ENCODE measurements at regions not wholly inside any gene's neighbourhood (a gene's known extent, or its start where the extent isn't known, plus 50 kb on each side); places are given as distances from the start of the nearest gene placed in this dataset.
A peak's percentile ranks its signal among the peaks of the same experiment; 100 is the strongest.
"Not testable (repeated sequence)": the region's sequence is repeated elsewhere in the genome, so short reads cannot be mapped to it uniquely, and the experiment has no call there.

- H3K4me3 ChIP-seq (ENCODE audit: low read length), result no peak overlapping the region
- no peak for DNase-seq (ENCODE audit: low read depth, low spot score)
These were observed 281.0 kb upstream of the TBL1XR1 start for GRCh38 chr3:177478170-177478867.

- DNase-seq (ENCODE audit: low read depth, low spot score), result no peak
- no peak overlapping the region for H3K4me3 ChIP-seq (ENCODE audit: low read length)
These were observed 282.3 kb upstream of the TBL1XR1 start for GRCh38 chr3:177479630-177480029.

- H3K4me3 ChIP-seq (ENCODE audit: low read length), result no peak overlapping the region
- DNase-seq (ENCODE audit: low read depth, low spot score), result no peak
These were observed 284.0 kb upstream of the TBL1XR1 start for GRCh38 chr3:177481329-177481728.

GRCh38 chr3:177482048-177482691 lies 284.9 kb upstream of the TBL1XR1 start:
- no peak overlapping the region for H3K4me3 ChIP-seq (ENCODE audit: low read length)
- no peak for DNase-seq (ENCODE audit: low read depth, low spot score)

GRCh38 chr3:177483182-177483967 lies 286.1 kb upstream of the TBL1XR1 start:
- H3K4me3 ChIP-seq (ENCODE audit: low read length), result no peak overlapping the region
- DNase-seq (ENCODE audit: low read depth, low spot score), result peak; percentile 28

- DNase-seq (ENCODE audit: low read depth, low spot score), result no peak
- no peak overlapping the region for H3K4me3 ChIP-seq (ENCODE audit: low read length)
These were observed 286.9 kb upstream of the TBL1XR1 start for GRCh38 chr3:177484206-177484605.

GRCh38 chr3:177484926-177485325 lies 287.6 kb upstream of the TBL1XR1 start:
- no peak for DNase-seq (ENCODE audit: low read depth, low spot score)
- no peak overlapping the region for H3K4me3 ChIP-seq (ENCODE audit: low read length)

GRCh38 chr3:177487635-177488186 lies 290.4 kb upstream of the TBL1XR1 start:
- no peak for DNase-seq (ENCODE audit: low read depth, low spot score)

GRCh38 chr3:177488740-177489139 lies 291.5 kb upstream of the TBL1XR1 start:
- peak; percentile 31 for DNase-seq (ENCODE audit: low read depth, low spot score)
- no peak overlapping the region for H3K4me3 ChIP-seq (ENCODE audit: low read length)

More at GRCh38 chr3:177487635-177488186, 290.4 kb upstream of the TBL1XR1 start:
- no peak overlapping the region for H3K4me3 ChIP-seq (ENCODE audit: low read length)

GRCh38 chr3:177490626-177491025 lies 293.3 kb upstream of the TBL1XR1 start:
- no peak overlapping the region for H3K4me3 ChIP-seq (ENCODE audit: low read length)
- DNase-seq (ENCODE audit: low read depth, low spot score), result no peak

GRCh38 chr3:177491296-177492032 lies 294.2 kb upstream of the TBL1XR1 start:
- DNase-seq (ENCODE audit: low read depth, low spot score), result no peak
- no peak overlapping the region for H3K4me3 ChIP-seq (ENCODE audit: low read length)

- H3K4me3 ChIP-seq (ENCODE audit: low read length), result no peak overlapping the region
- no peak for DNase-seq (ENCODE audit: low read depth, low spot score)
These were observed 295.8 kb upstream of the TBL1XR1 start for GRCh38 chr3:177493091-177493490.

- no peak overlapping the region for H3K4me3 ChIP-seq (ENCODE audit: low read length)
- no peak for DNase-seq (ENCODE audit: low read depth, low spot score)
These were observed 296.9 kb upstream of the TBL1XR1 start for GRCh38 chr3:177494216-177494615.

- no peak for DNase-seq (ENCODE audit: low read depth, low spot score)
- no peak overlapping the region for H3K4me3 ChIP-seq (ENCODE audit: low read length)
These were observed 298.3 kb upstream of the TBL1XR1 start for GRCh38 chr3:177495566-177495965.

GRCh38 chr3:177498037-177498857 lies 301.0 kb upstream of the TBL1XR1 start:
- no peak for DNase-seq (ENCODE audit: low read depth, low spot score)

GRCh38 chr3:177499039-177499438 lies 301.8 kb upstream of the TBL1XR1 start:
- H3K4me3 ChIP-seq (ENCODE audit: low read length); DNase-seq (ENCODE audit: low read depth, low spot score): not testable (repeated sequence)

More at GRCh38 chr3:177498037-177498857, 301.0 kb upstream of the TBL1XR1 start:
- no peak overlapping the region for H3K4me3 ChIP-seq (ENCODE audit: low read length)

- DNase-seq (ENCODE audit: low read depth, low spot score), result no peak
- H3K4me3 ChIP-seq (ENCODE audit: low read length), result no peak overlapping the region
These were observed 302.6 kb upstream of the TBL1XR1 start for GRCh38 chr3:177499779-177500423.

- no peak for DNase-seq (ENCODE audit: low read depth, low spot score)
- H3K4me3 ChIP-seq (ENCODE audit: low read length), result no peak overlapping the region
These were observed 313.5 kb upstream of the TBL1XR1 start for GRCh38 chr3:177510693-177511216.

Measured in Jurkat, Clone E6-1 (cell line).